GM23248 (cell line): ENCODE measurements at regions not wholly inside any gene's neighbourhood (a gene's known extent, or its start where the extent isn't known, plus 50 kb on each side); places are given as distances from the start of the nearest gene placed in this dataset.

ENCODE experiments used
- DNase-seq: peaks from one replicate; pipeline ENCODE4 v3.0.0-alpha.2; 2015
- H2AFZ ChIP-seq: fragments of 200-600 bp; sonication (generic); 2 replicates; pipeline ENCODE4 v1.6.1; 2016; ENCODE audit warnings: antibody characterized with exemption
- H3F3A ChIP-seq: fragments of 200-600 bp; sonication (generic); 2 replicates; pipeline ENCODE4 v1.6.1; 2016; ENCODE audit warnings: mild to moderate bottlenecking, antibody characterized with exemption, mixed run types; ENCODE audit not compliant: insufficient read depth
- H3K27ac ChIP-seq: fragments of 200-600 bp; sonication (generic); 2 replicates; pipeline ENCODE4 v1.5.1; 2016; ENCODE audit warnings: mild to moderate bottlenecking
- H3K27me3 ChIP-seq: fragments of 200-600 bp; sonication (generic); replicated peaks from 2 replicates; pipeline ENCODE4 v1.6.1; 2016; ENCODE audit warnings: mild to moderate bottlenecking; ENCODE audit not compliant: insufficient read depth
- H3K36me3 ChIP-seq: fragments of 200-600 bp; sonication (generic); 2 replicates; pipeline ENCODE4 v1.6.1; 2016; ENCODE audit warnings: low read depth, mild to moderate bottlenecking
- H3K4me1 ChIP-seq: fragments of 200-600 bp; sonication (generic); 2 replicates; pipeline ENCODE4 v1.6.1; 2016; ENCODE audit warnings: mild to moderate bottlenecking; ENCODE audit not compliant: insufficient read depth
- H3K4me2 ChIP-seq: fragments of 200-600 bp; sonication (generic); one replicate; pipeline ENCODE4 v1.6.1; 2016; ENCODE audit warnings: mild to moderate bottlenecking; ENCODE audit not compliant: unreplicated experiment
- H3K4me3 ChIP-seq: fragments of 200-600 bp; sonication (generic); 2 replicates; pipeline ENCODE4 v1.5.1; 2016; ENCODE audit warnings: mild to moderate bottlenecking
- H3K79me2 ChIP-seq: fragments of 200-600 bp; sonication (generic); 2 replicates; pipeline ENCODE4 v1.6.1; 2016; ENCODE audit warnings: mild to moderate bottlenecking; ENCODE audit not compliant: insufficient read depth
- H3K9ac ChIP-seq: fragments of 200-600 bp; sonication (generic); 2 replicates; pipeline ENCODE4 v1.6.1; 2016; ENCODE audit warnings: mild to moderate bottlenecking
- H3K9me2 ChIP-seq: fragments of 200-600 bp; sonication (generic); 2 replicates; pipeline ENCODE4 v1.6.1; 2016; ENCODE audit warnings: mixed run types, mild to moderate bottlenecking, moderate library complexity; ENCODE audit not compliant: insufficient read depth
- H3K9me3 ChIP-seq: fragments of 200-600 bp; sonication (generic); one replicate; pipeline ENCODE4 v1.6.1; 2017; ENCODE audit warnings: low read depth
- H4K20me1 ChIP-seq: fragments of 200-600 bp; sonication (generic); 2 replicates; pipeline ENCODE4 v1.6.0; 2016; ENCODE audit not compliant: insufficient read depth
- EZH2 ChIP-seq: fragments of 200-600 bp; sonication (generic); IDR thresholded peaks from 2 replicates; pipeline ENCODE4 v1.6.1; 2018; ENCODE audit warnings: antibody characterized with exemption, mild to moderate bottlenecking; ENCODE audit not compliant: insufficient read depth, poor library complexity, severe bottlenecking
- EZH2phosphoT487 ChIP-seq: fragments of 200-600 bp; sonication (generic); IDR thresholded peaks from 2 replicates; pipeline ENCODE4 v1.6.1; 2018; ENCODE audit warnings: antibody characterized with exemption, moderate library complexity, mild to moderate bottlenecking, low read depth; ENCODE audit not compliant: insufficient read depth
- WGBS, 2 experiments: methylation state at CpG; one replicate each; pipeline ENCODE4 v1.1.6; 2015 to 2017; ENCODE audit warnings: low lambda C conversion rate in 2 of 2, low coverage in 1 of 2; ENCODE audit errors: missing lambda C conversion rate in 2 of 2; 5-methylcytosine and 5-hydroxymethylcytosine counted together
- in situ Hi-C: fragments of 300-500 bp; cut with MboI; formaldehyde crosslinking; loops from 2 replicates; pipeline ENCODE4 v1.15.0; 2020

DNA sequence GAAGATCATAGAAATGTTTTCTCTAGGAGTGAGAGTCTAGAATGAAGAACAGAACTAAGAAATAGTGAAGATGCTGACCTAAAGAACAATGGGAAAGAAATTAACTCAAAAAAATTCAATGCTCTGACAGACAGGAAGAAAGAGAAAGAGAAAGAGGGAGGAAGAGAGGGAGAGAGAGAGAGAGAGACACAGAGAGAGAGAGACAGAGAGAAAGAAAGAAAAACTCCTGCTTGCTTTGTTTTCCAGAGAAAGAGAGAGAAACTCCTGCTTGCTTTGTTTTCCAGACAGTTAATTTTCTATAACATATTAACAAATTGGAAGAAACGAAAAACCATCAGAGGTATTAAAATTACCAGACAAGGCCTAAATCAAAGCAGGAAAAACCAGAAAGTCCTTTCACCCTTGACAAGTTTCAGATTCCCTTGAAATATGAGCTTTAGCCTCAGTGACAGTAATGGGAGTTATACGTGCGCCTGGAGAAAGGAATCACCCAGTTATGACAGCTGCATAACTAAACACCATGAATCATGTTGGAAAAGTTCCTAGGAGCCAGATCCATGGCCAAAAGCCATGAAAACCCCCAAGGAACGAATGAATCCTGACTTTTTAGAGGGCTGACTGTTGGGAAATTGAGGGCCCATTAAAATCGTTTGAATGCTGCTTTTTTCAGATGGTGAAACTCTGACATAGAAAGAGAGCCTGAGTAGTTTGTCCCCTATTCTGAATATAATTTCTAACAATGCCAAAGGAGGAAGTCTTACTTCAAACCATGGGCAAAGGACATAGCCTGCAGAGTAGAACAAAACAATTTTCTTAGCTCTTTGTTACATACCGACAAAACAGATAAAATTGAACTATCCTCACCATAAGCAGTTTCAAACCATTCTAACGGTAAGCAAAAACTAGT, 228.6 kb upstream of the CHST9 start:
- no peaks in the 10 kb centered on the region for H3K27me3 ChIP-seq
- no peak overlapping the region for H3K4me2 ChIP-seq
- no peaks in the 10 kb centered on the region for H4K20me1 ChIP-seq
- in situ Hi-C loops: no loop called here
- no peaks in the 10 kb centered on the region for H3K36me3 ChIP-seq
- peak; percentile 64 for DNase-seq
- H3K4me1 ChIP-seq: peaks cover 11% of the 10 kb centered on the region; the same call in 1 of the 2 replicates
- H3K4me3 ChIP-seq: no peak overlapping the region
- no peaks in the 10 kb centered on the region for H3F3A ChIP-seq
- no peaks in the 10 kb centered on the region for H3K9me3 ChIP-seq
- H3K27ac ChIP-seq: peak overlapping the region; percentile 7; the same call in 1 of the 2 replicates
- no peak overlapping the region for H2AFZ ChIP-seq
- TF ChIP-seq EZH2phosphoT487 (no peak), EZH2 (no peak)
- H3K9me2 ChIP-seq: no peaks in the 10 kb centered on the region
- H3K79me2 ChIP-seq: no peaks in the 10 kb centered on the region
- peak overlapping the region; percentile 15; the same call in 1 of the 2 replicates for H3K9ac ChIP-seq
- WGBS, 2 experiments: 19% methylated on average over 7 of the region's 7 CpGs

DNA sequence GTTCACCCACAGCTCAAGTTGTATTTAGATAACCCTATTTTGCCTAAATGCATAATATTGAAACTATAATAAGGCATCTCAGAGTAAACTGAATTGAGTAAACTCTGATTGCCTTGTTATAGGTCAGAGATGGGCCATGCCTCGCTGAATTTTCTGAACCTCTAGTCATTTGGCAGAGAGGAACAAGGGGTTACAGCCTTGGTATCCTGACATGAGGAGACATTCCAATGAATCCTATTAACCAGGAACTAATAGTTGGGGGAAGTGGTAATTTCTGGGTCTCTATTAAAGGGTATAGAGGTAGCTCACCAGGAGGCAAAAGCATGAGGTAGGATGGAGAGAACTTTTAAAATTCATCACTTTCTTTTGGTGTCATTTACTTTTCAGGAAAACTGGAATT, 227.4 kb upstream of the CHST9 start:
- Histone ChIP-seq H3K4me3 (no peak overlapping the region), H3K36me3 (no peaks in the 10 kb centered on the region), H3K4me1 (peaks cover 11% of the 10 kb centered on the region; the same call in 1 of the 2 replicates), H3K27ac (no peak overlapping the region), H3K9ac (no peak overlapping the region), H3K27me3 (no peaks in the 10 kb centered on the region), H3K9me2 (no peaks in the 10 kb centered on the region), H2AFZ (no peak overlapping the region), H3K4me2 (no peak overlapping the region), H3K79me2 (no peaks in the 10 kb centered on the region), H4K20me1 (no peaks in the 10 kb centered on the region), H3F3A (no peaks in the 10 kb centered on the region), H3K9me3 (no peaks in the 10 kb centered on the region)
- no peak for DNase-seq
- in situ Hi-C loops: no loop called here
- TF ChIP-seq EZH2 (no peak), EZH2phosphoT487 (no peak)
- WGBS, 2 experiments: 71 to 82% methylated on average over 1 of the region's 1 CpG

- H3K9ac ChIP-seq: no peak overlapping the region
- no peak overlapping the region for H3K4me2 ChIP-seq
- no peaks in the 10 kb centered on the region for H3K9me2 ChIP-seq
- in situ Hi-C loops: no loop called here
- H3K9me3 ChIP-seq: no peaks in the 10 kb centered on the region
- no peaks in the 10 kb centered on the region for H3F3A ChIP-seq
- no peak for TF ChIP-seq EZH2
- no peak for TF ChIP-seq EZH2phosphoT487
- no peaks in the 10 kb centered on the region for H3K79me2 ChIP-seq
- H2AFZ ChIP-seq: no peak overlapping the region
- no peaks in the 10 kb centered on the region for H3K27me3 ChIP-seq
- H4K20me1 ChIP-seq: no peaks in the 10 kb centered on the region
- peak; percentile 41 for DNase-seq
- 46 to 63% methylated on average over 2 of the region's 2 CpGs for WGBS, 2 experiments
- H3K4me3 ChIP-seq: no peak overlapping the region
- no peaks in the 10 kb centered on the region for H3K36me3 ChIP-seq
- peaks cover 11% of the 10 kb centered on the region; the same call in 1 of the 2 replicates for H3K4me1 ChIP-seq
- H3K27ac ChIP-seq: no peak overlapping the region
Observed at GRCh38 chr18:27411911-27412310, 226.8 kb upstream of the CHST9 start.

DNA sequence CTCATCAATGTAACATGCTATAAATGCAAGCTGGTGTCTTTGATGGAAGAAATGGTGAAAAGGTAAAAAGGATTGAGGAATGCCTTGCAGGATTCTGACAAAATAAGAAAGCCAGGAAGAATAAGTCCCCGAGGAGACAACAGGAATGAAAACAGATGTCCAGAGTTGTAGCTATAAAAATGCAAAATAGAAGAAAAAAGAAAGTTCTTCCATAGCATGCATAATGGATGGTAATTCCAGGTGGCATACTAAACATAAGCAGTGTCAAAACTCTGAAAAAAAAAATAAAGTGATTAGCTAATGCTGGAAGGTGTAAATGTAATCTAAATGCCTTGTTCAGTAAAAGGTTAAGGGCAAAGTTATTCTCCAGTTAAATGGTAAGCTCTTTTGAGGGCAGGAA, 225.9 kb upstream of the CHST9 start:
- in situ Hi-C loops: no loop called here
- TF ChIP-seq EZH2: no peak
- TF ChIP-seq EZH2phosphoT487: no peak
- WGBS, 2 experiments: 0% methylated on average over 1 of the region's 1 CpG

More for the DNA sequence above, 225.9 kb upstream of the CHST9 start:
- Histone ChIP-seq H4K20me1 (no peaks in the 10 kb centered on the region), H3K4me1 (peaks cover 11% of the 10 kb centered on the region; the same call in 1 of the 2 replicates), H3K27me3 (no peaks in the 10 kb centered on the region), H3K4me3 (no peak overlapping the region), H2AFZ (no peak overlapping the region), H3K36me3 (no peaks in the 10 kb centered on the region), H3K9me2 (no peaks in the 10 kb centered on the region), H3K79me2 (no peaks in the 10 kb centered on the region), H3K27ac (no peak overlapping the region), H3K9me3 (no peaks in the 10 kb centered on the region), H3K4me2 (no peak overlapping the region), H3K9ac (no peak overlapping the region), H3F3A (no peaks in the 10 kb centered on the region)
- no peak for DNase-seq
